ENCODE measurements at regions not wholly inside any gene's neighbourhood (a gene's known extent, or its start where the extent isn't known, plus 50 kb on each side); places are given as distances from the start of the nearest gene placed in this dataset.

- TF ChIP-seq EZH2 (IDR thresholded peaks at IDR 0.05; ENCODE audit: borderline replicate concordance, low read depth, low read length, severe bottlenecking) (no peak), POLR2AphosphoS5 (IDR thresholded peaks at IDR 0.05; ENCODE audit: insufficient read depth, low read depth, low read length) (no peak), CTCF (IDR thresholded peaks at IDR 0.05; ENCODE audit: extremely low read depth in 1 of 2, insufficient read depth in 1 of 2, low read depth in 1 of 2, low read length in 2 of 2) (no peak), MYC (IDR thresholded peaks at IDR 0.05; ENCODE audit: low read depth, low read length) (no peak)
These were observed 154.3 kb downstream of the BCL11B start for GRCh38 chr14:99117671-99118045.
